ENCODE measurements at regions not wholly inside any gene's neighbourhood (a gene's known extent, or its start where the extent isn't known, plus 50 kb on each side); places are given as distances from the start of the nearest gene placed in this dataset.

DNA sequence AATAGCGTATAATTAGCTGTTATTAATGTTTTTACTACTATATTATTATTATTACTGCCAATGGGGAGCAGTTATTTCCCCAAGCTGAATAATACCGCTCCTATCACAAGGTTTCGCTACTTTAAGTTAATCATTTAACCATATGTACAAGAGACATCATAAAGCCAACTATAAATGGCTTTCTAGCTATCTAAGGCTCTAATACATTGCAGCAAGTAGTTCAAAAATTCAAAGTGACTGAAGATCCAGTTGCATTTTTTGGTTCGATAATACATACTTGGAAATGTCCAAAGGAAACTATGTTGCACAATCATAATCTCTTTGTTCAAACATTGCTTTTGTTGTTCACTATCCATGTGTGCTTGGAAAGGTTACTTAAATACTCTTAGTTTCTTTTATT is 952.0 kb upstream of the MBL2 start:
- 100% methylated on average over 3 of the region's 4 CpGs; no CpG with 5 or more reads in 1 of the 2 experiments for WGBS, 2 experiments (ENCODE audit: insufficient coverage in 1 of 2, insufficient read length in 1 of 2)
- Histone ChIP-seq H3K27ac (ENCODE audit: low read depth, low read length) (no peak overlapping the region), H3K9ac (ENCODE audit: extremely low read depth, low read length, poor library complexity, severe bottlenecking) (no peak overlapping the region), H3K36me3 (ENCODE audit: control insufficient read depth, insufficient read depth, low read length) (no peaks in the 10 kb centered on the region), H3K4me1 (ENCODE audit: control insufficient read depth, insufficient read depth, low read length) (no peaks in the 10 kb centered on the region), H3K4me3 (ENCODE audit: low read length) (no peak overlapping the region), H3K9me3 (ENCODE audit: control insufficient read depth, low read length) (no peaks in the 10 kb centered on the region), H3K27me3 (ENCODE audit: control insufficient read depth, insufficient read depth, low read length, poor library complexity, severe bottlenecking) (no peaks in the 10 kb centered on the region)
- no peaks in the 10 kb centered on the region for H3K9me3 Mint-ChIP-seq
- H3K4me1 Mint-ChIP-seq = no peaks in the 10 kb centered on the region
- peaks cover 10% of the 10 kb centered on the region for H3K27me3 Mint-ChIP-seq (ENCODE audit: insufficient read depth)
- H3K4me3 Mint-ChIP-seq = no peak overlapping the region
- H3K36me3 Mint-ChIP-seq (ENCODE audit: low read depth) = no peaks in the 10 kb centered on the region
- TF ChIP-seq, protein P1, sequence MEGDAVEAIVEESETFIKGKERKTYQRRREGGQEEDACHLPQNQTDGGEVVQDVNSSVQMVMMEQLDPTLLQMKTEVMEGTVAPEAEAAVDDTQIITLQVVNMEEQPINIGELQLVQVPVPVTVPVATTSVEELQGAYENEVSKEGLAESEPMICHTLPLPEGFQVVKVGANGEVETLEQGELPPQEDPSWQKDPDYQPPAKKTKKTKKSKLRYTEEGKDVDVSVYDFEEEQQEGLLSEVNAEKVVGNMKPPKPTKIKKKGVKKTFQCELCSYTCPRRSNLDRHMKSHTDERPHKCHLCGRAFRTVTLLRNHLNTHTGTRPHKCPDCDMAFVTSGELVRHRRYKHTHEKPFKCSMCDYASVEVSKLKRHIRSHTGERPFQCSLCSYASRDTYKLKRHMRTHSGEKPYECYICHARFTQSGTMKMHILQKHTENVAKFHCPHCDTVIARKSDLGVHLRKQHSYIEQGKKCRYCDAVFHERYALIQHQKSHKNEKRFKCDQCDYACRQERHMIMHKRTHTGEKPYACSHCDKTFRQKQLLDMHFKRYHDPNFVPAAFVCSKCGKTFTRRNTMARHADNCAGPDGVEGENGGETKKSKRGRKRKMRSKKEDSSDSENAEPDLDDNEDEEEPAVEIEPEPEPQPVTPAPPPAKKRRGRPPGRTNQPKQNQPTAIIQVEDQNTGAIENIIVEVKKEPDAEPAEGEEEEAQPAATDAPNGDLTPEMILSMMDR (conservative IDR thresholded peaks at IDR 0.05) = no peak
- DNase-seq = no peak
- H3K27ac Mint-ChIP-seq = no peak overlapping the region

DNA sequence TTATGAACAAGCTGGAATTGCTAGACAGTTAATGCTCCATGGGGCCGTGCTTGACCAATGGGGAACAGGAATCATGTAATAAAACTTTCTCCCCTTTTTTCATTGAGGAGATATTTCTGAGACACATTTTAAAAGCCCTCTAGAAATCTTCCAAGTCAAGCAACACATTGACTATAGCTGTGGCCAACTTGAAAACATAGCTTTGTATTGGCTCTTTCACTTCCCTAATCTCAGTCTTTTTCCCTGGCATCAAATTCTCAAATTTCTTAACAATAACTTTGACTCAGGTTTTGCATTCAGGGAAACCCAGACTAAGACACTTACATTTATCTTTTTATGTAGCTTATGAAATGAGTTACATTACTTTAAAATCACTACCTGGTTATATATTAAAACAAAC is 947.1 kb upstream of the MBL2 start:
- Histone ChIP-seq H3K27me3 (ENCODE audit: control insufficient read depth, insufficient read depth, low read length, poor library complexity, severe bottlenecking) (no peaks in the 10 kb centered on the region), H3K4me3 (ENCODE audit: low read length) (no peak overlapping the region), H3K9ac (ENCODE audit: extremely low read depth, low read length, poor library complexity, severe bottlenecking) (no peak overlapping the region), H3K27ac (ENCODE audit: low read depth, low read length) (no peak overlapping the region), H3K4me1 (ENCODE audit: control insufficient read depth, insufficient read depth, low read length) (peaks cover 2% of the 10 kb centered on the region), H3K9me3 (ENCODE audit: control insufficient read depth, low read length) (no peaks in the 10 kb centered on the region), H3K36me3 (ENCODE audit: control insufficient read depth, insufficient read depth, low read length) (no peaks in the 10 kb centered on the region)
- H3K36me3 Mint-ChIP-seq (ENCODE audit: low read depth) = no peaks in the 10 kb centered on the region
- WGBS, 2 experiments (ENCODE audit: insufficient coverage in 1 of 2, insufficient read length in 1 of 2) = 97% methylated on average over 1 of the region's 1 CpG; no CpG with 5 or more reads in 1 of the 2 experiments
- TF ChIP-seq, protein P1 (conservative IDR thresholded peaks at IDR 0.05) = no peak
- no peak overlapping the region for H3K27ac Mint-ChIP-seq
- H3K27me3 Mint-ChIP-seq (ENCODE audit: insufficient read depth) = peaks cover 19% of the 10 kb centered on the region
- H3K4me3 Mint-ChIP-seq = no peak overlapping the region
- H3K4me1 Mint-ChIP-seq = no peaks in the 10 kb centered on the region
- no peaks in the 10 kb centered on the region for H3K9me3 Mint-ChIP-seq
- no peak for DNase-seq

DNA sequence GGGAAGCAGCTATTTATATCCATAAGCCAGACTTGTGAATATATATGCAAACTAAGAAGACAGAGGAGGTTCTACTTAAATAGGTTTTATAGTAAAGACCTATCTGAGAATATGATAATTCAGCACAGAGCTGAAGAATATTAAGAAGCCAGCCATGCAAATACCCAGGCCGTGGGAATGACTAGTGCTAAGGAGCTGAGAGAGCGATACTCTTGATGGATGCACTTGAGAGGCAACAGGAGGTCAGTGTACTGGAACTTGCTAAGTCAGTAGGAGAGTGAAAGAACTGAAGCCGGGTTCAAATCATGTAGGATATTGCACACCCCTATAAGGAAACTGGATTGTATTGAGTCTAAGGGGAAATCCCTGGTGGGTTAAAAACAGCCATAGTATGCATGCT is 943.6 kb upstream of the MBL2 start:
- no peaks in the 10 kb centered on the region for H3K9me3 Mint-ChIP-seq
- peaks cover 4% of the 10 kb centered on the region for H3K9me3 ChIP-seq (ENCODE audit: control insufficient read depth, low read length)
- H3K9ac ChIP-seq (ENCODE audit: extremely low read depth, low read length, poor library complexity, severe bottlenecking) = no peak overlapping the region
- H3K4me1 ChIP-seq (ENCODE audit: control insufficient read depth, insufficient read depth, low read length) = peaks cover 2% of the 10 kb centered on the region
- DNase-seq = no peak
- 86 to 90% methylated on average over 2 to 3 of the region's 3 CpGs for WGBS, 2 experiments (ENCODE audit: insufficient coverage in 1 of 2, insufficient read length in 1 of 2)
- no peak overlapping the region for H3K27ac Mint-ChIP-seq
- no peaks in the 10 kb centered on the region for H3K36me3 Mint-ChIP-seq (ENCODE audit: low read depth)
- no peaks in the 10 kb centered on the region for H3K4me1 Mint-ChIP-seq
- no peak overlapping the region for H3K27ac ChIP-seq (ENCODE audit: low read depth, low read length)
- TF ChIP-seq, protein P1 (conservative IDR thresholded peaks at IDR 0.05) = no peak
- H3K4me3 ChIP-seq (ENCODE audit: low read length) = no peak overlapping the region
- H3K36me3 ChIP-seq (ENCODE audit: control insufficient read depth, insufficient read depth, low read length) = no peaks in the 10 kb centered on the region
- no peak overlapping the region for H3K4me3 Mint-ChIP-seq
- H3K27me3 Mint-ChIP-seq (ENCODE audit: insufficient read depth) = peaks cover 10% of the 10 kb centered on the region
- H3K27me3 ChIP-seq (ENCODE audit: control insufficient read depth, insufficient read depth, low read length, poor library complexity, severe bottlenecking) = no peaks in the 10 kb centered on the region

All from endodermal cell (in vitro differentiated cells).